Loucy (cell line): ENCODE measurements at regions not wholly inside any gene's neighbourhood (a gene's known extent, or its start where the extent isn't known, plus 50 kb on each side); places are given as distances from the start of the nearest gene placed in this dataset.

ENCODE experiments used
- CTCF ChIP-seq: fragments of 200-600 bp; sonication (generic); conservative IDR thresholded peaks from 2 replicates; pipeline ENCODE4 v1.5.1; 2014; ENCODE audit warnings: mild to moderate bottlenecking, antibody characterized with exemption, low read length
- EZH2phosphoT487 ChIP-seq: fragments of 200-600 bp; IDR thresholded peaks from 2 replicates; pipeline ENCODE4 v1.6.1; 2018; ENCODE audit warnings: antibody characterized with exemption, mild to moderate bottlenecking, moderate library complexity, borderline replicate concordance

- no peak for TF ChIP-seq CTCF
- TF ChIP-seq EZH2phosphoT487: no peak
Measured at GRCh38 chr5:126195410-126196100, 227.7 kb upstream of the GRAMD2B start.
